ENCODE measurements at regions not wholly inside any gene's neighbourhood (a gene's known extent, or its start where the extent isn't known, plus 50 kb on each side); places are given as distances from the start of the nearest gene placed in this dataset.

DNA sequence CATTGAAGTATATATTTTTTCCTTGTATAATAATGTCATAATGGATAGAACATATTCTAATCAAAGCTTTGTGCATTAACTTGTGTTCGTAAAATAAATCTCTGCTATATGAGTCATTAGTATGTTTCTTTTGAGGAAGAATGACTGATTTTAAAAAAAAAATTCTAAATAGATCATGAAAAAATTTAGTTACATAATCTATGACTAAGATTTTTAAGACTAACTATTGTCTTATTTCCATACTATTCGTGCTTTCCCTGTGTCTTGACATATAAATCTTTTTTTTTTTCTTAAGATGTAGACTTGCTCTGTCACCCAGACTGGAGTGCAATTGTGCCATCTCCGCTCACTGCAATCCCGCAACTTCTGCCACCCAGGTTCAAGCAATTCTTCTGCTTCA is 226.1 kb downstream of the DSEL start:
- peak; percentile 36 for DNase-seq (ENCODE audit: low read depth)

DNA sequence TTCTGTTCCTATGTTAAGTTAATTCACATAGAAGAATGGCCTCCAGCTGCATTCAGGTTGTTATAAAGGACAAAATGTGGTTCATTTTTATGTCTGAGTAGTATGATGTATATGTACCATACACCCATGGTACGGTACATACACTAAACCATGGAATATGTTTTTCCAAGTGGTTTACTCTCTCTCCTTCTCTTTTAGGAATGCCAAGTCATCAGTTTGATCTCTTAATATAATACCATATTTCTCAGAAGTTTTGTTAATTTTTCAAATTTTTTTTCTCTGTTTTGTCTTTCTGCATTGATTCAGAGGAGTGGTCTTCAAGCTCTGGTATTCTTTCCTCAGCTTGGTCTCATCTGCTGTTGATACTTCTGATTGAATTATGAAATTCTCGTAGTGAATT is 230.9 kb downstream of the DSEL start:
- no peak for DNase-seq (ENCODE audit: low read depth)

DNA sequence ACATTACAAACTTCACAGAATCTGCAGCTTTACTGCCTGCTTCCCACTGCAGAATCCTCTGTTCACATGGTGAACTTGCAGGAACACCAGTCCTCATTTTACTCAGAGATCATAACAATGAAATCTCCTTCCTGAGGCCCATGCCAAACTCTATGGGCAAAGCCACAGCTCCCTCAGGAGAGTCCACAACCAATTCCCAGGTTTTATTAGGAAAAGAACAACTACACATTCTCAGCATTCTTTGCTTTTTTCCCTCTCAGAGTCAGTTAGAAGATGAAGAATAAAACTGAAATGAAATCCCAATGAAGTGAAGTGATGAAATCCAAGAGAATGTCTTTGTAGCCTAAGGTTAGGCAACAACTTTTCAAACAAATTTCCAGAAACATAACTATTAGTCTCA is 233.7 kb downstream of the DSEL start:
- no peak for DNase-seq (ENCODE audit: low read depth)

DNA sequence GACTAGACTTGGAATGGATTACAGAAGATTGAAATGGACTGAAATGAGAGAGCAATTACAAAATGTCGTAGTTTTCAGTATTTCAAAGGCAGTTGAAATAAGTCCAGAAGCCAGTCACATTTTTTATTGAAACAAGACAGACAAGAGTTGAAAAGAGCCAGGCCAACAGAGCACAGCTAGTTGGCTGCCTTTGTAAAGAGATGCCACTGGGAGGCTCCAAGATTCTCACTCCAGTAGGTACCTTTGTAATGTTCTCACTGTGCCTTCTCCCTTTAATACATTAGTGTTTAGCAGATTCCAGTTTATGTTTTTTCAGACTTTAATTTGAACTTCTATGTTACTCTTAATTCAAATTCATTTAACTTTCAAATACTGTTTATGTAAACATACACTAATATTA is 234.8 kb downstream of the DSEL start:
- DNase-seq (ENCODE audit: low read depth) = no peak

DNA sequence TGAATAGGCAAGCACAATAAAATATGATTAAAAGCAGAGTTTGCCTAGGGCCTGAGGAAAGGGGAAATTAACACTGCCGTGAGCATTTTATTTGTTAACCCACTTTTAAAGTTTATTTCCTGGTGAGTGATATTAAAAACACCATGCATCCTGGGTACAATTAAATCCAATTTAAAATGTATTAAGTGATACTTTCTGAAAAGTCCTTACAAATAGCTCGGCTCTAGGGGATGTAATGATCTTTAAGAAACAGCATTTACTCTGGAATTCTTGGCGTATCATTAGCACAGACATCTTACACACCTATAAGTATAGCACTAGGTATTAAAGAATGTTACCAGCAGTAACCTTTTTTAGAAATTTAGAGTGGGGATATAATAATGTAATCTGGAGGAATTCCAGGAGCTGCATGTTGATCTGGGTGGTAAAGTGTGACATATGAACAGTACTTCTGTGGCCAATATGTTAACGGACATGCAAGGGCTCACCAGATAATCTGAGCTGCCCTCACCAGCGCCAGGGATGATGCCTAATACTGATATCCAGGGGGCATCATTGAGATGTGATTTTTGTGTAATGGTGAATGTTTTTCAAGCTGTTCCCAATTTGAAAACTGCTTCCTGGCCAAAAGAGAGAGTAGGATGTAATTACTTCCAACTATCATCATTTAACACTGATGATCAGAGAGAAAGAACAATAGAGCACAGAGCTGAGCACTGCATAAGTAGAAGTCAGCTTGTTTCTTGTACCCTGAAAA is 235.9 kb downstream of the DSEL start:
- DNase-seq (ENCODE audit: low read depth) = no peak

DNA sequence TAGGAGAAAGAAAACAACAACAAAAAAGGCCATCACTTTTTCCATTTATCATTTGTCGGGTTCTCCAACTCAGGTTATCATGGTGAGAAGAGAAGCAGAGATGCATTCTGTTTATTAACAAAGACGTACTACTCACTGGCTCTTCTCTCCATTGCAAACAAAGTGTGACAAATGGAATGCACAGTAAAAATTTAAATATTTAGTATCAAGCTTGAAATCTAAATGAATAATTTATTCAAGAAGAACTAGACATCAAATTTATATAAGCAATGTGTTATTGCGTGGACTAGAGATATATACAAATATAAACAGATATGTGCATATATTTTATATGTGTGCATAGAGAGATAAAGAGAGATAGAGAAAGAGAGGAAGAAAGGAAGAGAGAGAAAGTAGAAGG is 236.5 kb downstream of the DSEL start:
- no peak for DNase-seq (ENCODE audit: low read depth)

DNA sequence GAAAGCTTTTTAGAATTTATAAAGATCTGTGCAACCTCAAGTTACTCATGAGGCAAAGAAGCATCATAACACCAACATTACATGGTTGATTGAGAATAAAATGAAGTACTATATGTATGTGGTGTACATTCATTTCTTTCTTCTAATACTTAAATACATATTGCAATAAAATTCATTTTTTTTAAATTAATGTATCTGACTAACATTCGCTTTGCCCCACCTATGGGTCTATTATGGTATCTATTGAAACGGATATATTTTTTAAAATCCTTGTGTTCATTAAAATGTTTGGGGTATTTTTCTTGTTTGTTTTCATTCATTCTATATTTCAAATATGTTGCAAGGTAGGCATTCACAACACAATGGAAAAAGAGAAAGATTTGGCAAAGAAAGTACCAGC is 237.5 kb downstream of the DSEL start:
- no peak for DNase-seq (ENCODE audit: low read depth)

DNA sequence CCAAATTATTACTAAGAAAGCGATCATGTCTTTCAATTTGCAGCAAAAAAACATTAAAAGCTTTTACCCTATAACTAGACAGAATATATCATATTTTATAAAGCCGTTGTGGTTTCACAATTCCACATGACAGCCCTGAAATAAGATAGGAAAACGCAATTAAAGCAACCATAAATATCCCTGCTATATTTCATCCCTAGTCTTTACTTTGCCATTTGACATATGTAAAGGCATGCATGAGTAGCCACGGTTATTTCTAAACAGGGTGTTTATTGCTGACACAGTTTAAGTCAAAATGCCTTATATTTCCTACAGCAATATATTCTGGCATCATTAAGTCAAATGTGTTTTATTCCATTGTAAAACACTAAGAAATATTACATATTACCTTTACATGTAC is 239.9 kb downstream of the DSEL start:
- no peak for DNase-seq (ENCODE audit: low read depth)

DNA sequence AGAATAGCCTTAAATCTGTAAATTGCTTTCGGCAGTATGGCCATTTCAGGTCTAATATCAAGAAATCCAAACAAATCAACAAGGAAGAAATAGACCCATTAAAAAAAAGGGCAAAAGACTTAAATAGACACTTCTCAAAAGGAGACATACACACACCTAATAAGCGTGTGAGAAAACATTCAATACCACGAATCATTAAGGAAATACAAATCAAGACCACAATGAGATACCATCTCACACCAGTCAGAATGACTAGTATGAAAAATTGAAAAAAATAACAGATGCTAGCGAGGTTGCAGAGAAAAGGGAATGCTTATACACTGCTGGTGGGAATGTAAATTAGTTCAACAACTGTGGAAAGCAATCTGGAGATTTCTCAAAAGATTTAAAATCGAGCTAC is 243.2 kb downstream of the DSEL start:
- DNase-seq (ENCODE audit: low read depth) = no peak

DNA sequence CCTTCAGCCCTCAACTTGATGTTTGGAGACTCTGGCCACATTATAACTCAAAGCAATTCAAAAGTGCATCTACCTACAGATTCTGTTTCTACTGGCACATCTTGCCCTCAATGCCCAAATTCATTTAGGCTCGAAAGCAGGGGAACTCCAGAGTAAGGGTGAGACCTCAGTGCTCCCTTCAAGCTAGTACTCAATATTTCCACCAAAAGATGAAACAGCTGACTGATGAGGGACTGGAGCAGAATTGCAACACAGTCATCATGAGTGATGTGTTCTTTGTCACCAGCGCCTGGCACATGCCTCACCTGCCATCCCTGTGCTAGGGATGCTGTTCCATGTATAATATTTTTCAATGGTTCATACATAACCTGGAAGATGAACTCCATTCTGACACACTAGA is 247.3 kb downstream of the DSEL start:
- DNase-seq (ENCODE audit: low read depth) = no peak

DNA sequence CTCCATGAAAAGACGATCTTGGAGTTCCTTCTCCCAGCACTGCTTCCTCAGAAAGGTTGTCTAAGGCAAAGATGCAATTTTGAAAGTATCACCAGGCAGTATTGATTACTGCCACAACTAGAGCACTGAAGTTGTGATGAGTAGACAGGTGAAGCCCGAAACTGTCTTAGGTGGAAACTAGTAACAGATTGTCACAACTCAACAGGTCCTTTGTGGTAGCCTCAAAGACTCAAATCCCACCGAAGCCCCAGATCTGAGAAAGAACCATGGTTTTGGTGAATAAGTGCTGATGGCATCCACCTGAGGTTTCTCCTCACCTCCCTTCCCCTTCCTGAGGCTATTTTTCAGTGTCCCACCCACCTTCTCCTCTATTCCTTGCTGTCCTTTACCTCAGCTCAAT is 248.0 kb downstream of the DSEL start:
- no peak for DNase-seq (ENCODE audit: low read depth)

DNA sequence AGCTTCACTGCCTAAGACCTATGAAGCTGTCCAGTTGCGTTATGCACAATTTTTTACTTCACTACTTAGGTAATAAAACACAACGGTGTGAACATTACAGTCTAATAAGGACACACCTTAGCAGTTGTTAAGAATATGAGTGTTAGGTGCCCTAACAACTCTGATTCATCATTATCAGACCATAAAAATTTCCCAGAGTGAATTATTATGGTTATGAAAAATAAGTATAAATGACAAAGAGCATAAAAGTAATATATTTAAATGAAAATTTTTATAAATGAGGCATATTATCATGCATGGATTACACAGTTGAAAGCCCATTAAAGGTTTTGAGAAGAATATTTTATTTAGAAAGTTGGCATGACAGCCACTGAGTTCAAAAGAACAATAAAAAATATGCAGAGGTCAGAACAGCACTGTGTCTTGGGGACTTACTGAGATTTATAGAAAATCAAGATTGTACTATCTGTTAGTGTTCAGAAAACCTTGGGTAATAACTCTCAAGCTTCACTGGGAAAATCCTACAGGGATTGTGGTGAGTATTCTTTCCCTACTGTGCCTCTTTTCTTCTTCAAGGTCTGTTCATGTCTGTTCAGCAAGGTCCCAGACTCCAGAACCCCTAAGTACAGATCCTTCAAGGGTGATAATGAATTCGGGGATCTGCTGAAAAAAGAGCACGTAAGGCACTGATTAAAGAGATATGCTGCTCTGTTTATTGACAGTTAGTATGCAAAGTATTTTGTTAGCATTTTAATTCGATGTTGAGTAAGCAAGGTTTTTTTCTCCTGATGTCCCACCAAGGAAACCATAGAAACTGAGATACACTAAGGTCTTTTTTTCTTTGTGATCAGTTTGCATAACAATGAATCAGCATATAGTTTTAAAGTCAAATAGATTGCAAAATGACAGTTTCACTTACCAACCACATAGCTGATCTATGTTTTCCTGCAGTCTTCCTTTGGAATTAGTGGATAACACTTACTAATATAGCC is 250.0 kb downstream of the DSEL start:
- DNase-seq (ENCODE audit: low read depth) = peak; percentile 83

DNA sequence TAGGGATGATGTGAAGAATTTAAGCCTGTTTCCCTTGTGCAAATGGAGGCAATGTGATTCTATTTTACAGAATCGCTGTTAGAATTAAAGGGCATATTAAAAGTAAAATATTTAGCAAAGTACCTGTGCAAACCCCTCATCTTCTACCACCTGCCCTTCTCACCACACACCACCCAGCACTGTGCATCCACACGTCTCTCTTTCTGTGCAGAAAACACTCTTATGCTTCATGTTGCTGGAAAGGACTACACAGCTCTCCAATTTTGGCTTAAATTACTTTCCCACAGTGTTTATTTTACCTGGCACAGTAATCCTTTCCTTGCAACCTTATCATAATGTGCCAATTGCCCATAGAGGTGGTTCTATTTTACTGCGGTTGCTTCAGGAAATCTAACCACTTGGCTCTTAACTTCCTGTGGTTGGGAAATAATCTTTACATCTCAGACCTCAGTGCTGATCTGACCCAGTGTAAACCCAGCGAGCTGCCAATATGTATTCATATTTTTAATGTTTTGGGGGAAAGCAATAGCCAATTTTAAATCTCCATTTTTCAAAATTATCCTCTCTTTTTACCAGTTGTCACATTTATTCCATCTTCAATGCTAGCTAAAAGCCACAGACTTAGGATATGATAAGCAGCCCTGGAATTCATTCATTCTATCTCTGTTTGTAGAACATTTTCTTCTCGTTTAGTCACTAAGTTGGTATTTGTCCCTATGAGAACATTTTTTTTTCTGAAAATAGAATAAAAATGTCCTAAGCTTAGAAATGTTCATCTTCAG is 250.9 kb downstream of the DSEL start:
- peak; percentile 87 for DNase-seq (ENCODE audit: low read depth)

DNA sequence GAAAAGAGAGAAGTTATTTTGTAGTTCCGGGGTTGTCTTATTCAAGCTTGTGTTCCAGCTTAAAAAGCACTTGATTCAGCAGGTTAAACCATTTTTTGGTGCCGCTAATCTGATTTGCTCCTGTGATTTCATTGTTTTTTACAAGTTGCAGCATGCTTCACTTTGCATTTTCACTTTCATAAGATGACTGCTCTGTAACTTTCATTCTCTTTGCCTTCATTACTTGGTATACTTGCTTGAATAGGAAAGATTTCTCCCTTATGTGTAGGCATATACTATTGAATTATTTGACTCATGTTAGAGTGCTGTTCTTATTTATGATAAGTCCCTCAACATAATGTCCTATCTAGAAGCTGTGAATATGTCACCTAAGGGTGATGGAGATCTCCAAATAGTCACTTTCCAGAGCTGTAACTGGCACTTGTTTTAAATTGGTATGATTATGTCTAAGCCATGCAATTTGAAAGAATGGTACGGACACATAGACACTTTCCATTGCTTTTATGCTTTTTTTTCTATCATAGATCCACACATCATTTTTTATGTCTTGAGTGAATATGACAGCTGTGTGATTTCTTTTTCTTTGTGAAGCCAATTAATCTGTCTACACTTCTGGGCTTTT is 254.5 kb downstream of the DSEL start:
- DNase-seq (ENCODE audit: low read depth) = no peak

DNA sequence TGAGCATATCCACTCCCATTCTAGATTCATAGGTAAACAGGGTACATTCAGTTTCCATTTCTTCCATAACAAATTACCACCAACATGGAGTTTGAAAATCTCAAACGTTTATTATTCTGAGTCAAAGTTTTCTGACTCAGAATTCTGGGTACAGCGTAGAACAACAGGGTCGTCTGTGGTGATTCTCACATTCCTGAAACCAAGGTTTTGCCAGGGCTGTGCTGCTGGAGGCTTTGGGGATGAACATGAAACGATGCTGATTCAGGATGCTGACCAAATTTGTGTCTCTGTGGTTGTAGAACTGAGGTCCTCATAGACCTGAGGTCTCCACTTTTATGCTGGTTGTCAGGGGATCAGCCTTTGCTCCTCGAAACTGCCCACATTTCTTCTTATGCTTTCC is 255.7 kb downstream of the DSEL start:
- peak; percentile 58 for DNase-seq (ENCODE audit: low read depth)

DNA sequence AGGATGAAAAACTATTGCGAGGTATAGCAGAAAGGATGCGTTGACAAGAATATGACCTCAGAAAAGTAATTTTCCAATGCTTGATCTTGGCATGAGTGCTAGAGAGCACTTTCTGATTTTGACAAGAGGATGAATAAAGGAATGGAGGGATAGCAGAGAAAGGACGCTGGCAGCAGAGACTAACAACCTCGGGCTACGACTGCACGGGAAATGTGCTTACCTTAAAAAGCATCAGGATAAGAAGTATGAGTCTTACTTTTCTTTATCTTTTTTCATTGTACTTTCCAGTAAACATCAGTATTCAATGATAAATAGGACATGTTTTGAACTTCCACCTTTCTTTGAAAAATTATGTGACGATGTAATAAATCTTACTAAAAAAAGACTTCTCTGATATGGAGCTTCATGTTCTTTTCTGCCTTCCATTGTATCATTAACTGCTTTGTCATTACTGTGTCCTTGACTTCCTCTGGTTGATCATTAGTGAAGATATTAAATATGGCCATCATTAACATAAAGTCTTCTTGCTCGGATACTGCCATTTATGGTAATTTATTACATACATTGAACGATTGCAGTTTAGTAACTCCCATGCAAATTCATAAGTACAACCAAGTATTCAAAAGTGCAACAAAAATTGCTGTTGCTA is 265.6 kb downstream of the DSEL start:
- DNase-seq (ENCODE audit: low read depth) = no peak

DNA sequence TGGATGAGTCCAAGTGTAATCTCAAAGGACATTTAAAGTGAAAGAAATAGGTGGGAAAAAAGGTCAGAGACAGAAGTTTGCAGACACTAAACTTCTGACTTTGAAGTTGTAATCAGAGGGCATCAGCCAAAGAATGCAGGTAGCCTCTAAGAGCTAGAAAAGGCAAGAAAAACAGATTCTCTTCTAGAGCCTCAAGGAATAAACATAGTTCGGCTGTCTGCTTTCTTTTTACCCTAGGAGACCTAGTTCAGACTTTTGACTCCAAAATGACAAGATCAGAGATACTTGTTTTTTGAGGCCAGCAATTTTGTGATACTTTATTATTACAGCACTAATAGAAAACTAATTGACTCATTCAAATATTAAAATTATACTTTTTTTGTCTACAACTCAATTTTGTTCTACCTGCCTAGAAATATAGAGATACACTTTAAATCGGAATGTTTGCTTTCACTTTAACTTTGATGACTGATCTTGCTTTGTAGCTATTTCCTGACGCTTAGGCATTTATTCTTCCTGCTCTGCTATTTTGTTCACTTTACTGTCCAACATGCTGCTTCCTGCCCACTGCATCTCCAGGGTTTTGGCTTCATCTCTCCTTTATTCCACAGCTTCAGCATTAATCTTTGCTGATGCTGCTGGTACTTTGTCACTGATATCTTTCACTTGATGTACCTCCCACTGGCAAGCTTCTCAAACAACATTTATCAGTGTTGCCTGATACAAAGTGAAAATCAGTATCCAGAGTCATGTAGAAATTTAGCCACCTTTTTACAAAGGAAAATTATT is 272.5 kb downstream of the DSEL start:
- DNase-seq (ENCODE audit: low read depth) = peak; percentile 36

DNA sequence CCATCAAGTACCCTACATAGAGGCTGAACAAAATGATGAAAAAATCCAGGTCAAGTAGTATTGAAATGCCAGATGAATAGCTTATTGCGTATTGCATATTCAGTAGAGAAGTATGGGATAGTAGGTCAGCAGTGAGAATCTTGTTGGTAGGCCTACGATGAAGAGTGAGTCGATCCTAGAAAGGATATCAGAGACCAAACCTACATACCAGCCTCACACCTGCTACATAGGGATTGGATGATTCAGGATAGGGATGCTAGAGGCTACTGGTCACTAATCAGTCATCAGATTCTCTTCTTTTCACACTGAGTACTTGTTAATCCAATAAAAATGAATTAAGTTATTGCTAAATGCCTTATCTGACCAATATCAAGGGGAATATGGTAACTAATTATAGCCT is 274.5 kb downstream of the DSEL start:
- DNase-seq (ENCODE audit: low read depth) = no peak

DNA sequence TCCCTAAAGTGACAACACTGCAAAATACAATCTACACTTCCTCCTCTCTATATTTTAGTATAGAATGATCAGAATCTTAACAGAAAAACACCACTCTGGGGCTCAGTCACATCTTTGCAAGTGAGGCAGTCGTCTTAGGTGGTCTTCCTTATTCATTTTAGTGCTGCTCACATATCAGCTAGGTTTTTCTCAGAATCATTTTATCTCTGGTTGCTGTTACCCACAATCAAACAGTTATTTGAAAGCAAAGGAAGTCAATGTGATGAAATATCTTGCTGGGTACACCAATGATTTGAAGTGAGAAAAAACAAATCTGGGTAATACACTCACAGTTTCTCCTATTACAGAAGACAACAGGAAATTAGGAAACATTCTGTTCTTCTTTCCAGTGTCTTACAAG is 275.2 kb downstream of the DSEL start:
- no peak for DNase-seq (ENCODE audit: low read depth)

DNA sequence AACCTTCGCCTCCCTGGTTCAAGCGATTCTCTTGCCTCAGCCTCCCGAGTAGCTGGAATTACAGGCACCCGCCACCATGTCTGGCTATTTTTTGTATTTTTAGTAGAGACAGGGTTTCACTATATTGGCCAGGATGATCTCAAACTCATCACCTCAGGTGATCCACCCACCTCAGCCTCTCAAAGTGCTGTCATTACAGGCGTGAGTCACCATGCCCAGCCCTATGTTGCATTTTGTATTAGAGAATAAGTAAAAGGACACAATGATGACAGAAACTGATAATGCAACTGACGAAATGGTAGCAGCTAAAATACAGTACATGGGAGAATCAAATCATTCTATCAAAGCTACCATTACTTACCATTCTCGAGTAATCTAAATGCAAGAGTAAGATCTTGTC is 276.7 kb downstream of the DSEL start:
- DNase-seq (ENCODE audit: low read depth) = no peak

DNA sequence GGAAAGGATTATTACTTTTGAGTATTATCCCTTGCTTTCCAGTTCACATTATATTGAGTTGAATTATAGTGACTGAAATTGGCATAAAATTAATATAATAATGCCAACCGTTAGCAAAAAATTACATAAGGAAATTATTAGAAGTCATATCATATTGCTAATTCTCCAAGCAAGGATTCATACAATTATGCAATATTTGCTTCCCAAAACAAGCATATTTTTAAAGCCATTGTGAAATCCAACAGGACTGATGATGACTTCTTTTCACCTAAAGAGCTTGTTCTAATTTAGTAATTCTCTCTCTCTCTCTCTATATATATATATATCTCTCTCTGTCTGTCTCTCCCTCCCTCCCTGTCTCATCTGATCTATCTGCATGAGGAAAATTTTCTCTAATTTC is 283.5 kb downstream of the DSEL start:
- DNase-seq (ENCODE audit: low read depth) = peak; percentile 48
